K562 (cell line): ENCODE measurements at regions not wholly inside any gene's neighbourhood (a gene's known extent, or its start where the extent isn't known, plus 50 kb on each side); places are given as distances from the start of the nearest gene placed in this dataset.

ENCODE experiments used
- ATAC-seq: fragments of 200-7000 bp; cut with Tn5 transposase; 3 replicates; pipeline ENCODE4 v1.9.1; 2020; ENCODE audit warnings: moderate library complexity
- BruUV-seq: library from RNA; stranded (reverse); fragments of 400-500 nt; replicated peaks from 2 replicates; lab custom pipeline; 2021; lab: Mats Ljungman, UMichigan
- CTCF ChIA-PET: fragments of 300-600 bp; formaldehyde crosslinking; extraction: SDS; loops from one replicate; lab custom pipeline; 2021; ENCODE audit warnings: low intra/inter-chr PET ratio; lab: Yijun Ruan, JAX
- POLR2A ChIA-PET: fragments of 300-600, 350-650 bp; sonication (Branson Sonifier 250); formaldehyde crosslinking; extraction: SDS; loops from one replicate; lab custom pipeline; 2021; ENCODE audit warnings: antibody characterized with exemption, inconsistent platforms; lab: Yijun Ruan, JAX
- DNase-seq, 4 experiments: peaks; one replicate each; pipeline versions ENCODE4 v3.0.0 to v3.0.0-alpha.2; 2011 to 2018; ENCODE audit warnings: low spot score in 3 of 4, mixed read lengths in 3 of 4; ENCODE audit errors: extremely low read depth in 1 of 4
- FAIRE-seq: peaks from 2 replicates; lab custom pipeline; 2011; peaks lifted over from hg19 to GRCh38; lab: Jason Lieb, UNC
- H2AFZ ChIP-seq: 2 replicates; pipeline ENCODE4 v1.6.0; 2011; ENCODE audit warnings: low read depth, low read length, control low read depth, inconsistent platforms
- H3K27ac ChIP-seq: fragments of 200-600 bp; 3 replicates; pipeline ENCODE4 v1.8.0; 2011; ENCODE audit warnings: low read depth, mild to moderate bottlenecking, control low read depth, inconsistent platforms, low read length, moderate library complexity, mixed read lengths; ENCODE audit errors: extremely low read depth
- H3K27me3 ChIP-seq, 2 experiments: fragments of 300-600 bp in 1 of 2; 2 replicates in 1 of 2; 3 replicates in 1 of 2; pipeline versions ENCODE4 v1.6.0 to v1.8.0; 2011; ENCODE audit warnings: inconsistent platforms in 2 of 2, low read length in 2 of 2, mild to moderate bottlenecking in 1 of 2, mixed read lengths in 1 of 2, moderate library complexity in 1 of 2; ENCODE audit not compliant: control insufficient read depth in 2 of 2, insufficient read depth in 2 of 2
- H3K36me3 ChIP-seq: fragments of 300-600 bp; 3 replicates; pipeline ENCODE4 v1.8.0; 2011; ENCODE audit warnings: mild to moderate bottlenecking, low read length, inconsistent platforms; ENCODE audit not compliant: control insufficient read depth, insufficient read depth
- H3K4me1 ChIP-seq, 2 experiments: fragments of 200-600 bp in 1 of 2; replicated peaks in 1 of 2; 2 replicates in 1 of 2; 3 replicates in 1 of 2; pipeline versions ENCODE4 v1.5.1 to v1.8.0; 2011; ENCODE audit warnings: inconsistent platforms in 2 of 2, low read length in 2 of 2, mild to moderate bottlenecking in 1 of 2, mixed read lengths in 1 of 2, moderate library complexity in 1 of 2; ENCODE audit not compliant: control insufficient read depth in 2 of 2, insufficient read depth in 2 of 2
- H3K4me2 ChIP-seq: 2 replicates; pipeline ENCODE4 v1.6.1; 2011; ENCODE audit warnings: low read length, control low read depth, inconsistent platforms, mixed read lengths; ENCODE audit not compliant: insufficient read depth
- H3K4me3 ChIP-seq: fragments of 200-600 bp; sonication (generic), shearing (Covaris generic); 2 replicates; pipeline ENCODE4 v1.5.1; 2016; ENCODE audit warnings: control low read depth, inconsistent platforms
- H3K79me2 ChIP-seq: fragments of 200-600 bp; 3 replicates; pipeline ENCODE4 v1.8.0; 2011; ENCODE audit warnings: low read length, inconsistent platforms; ENCODE audit not compliant: control insufficient read depth, insufficient read depth
- H3K9ac ChIP-seq, 2 experiments: 2 replicates each; pipeline versions ENCODE4 v1.6.0 to v1.6.1; 2011; ENCODE audit warnings: low read depth in 2 of 2, low read length in 2 of 2, control low read depth in 1 of 2, inconsistent platforms in 1 of 2, mild to moderate bottlenecking in 1 of 2, mixed read lengths in 1 of 2; ENCODE audit not compliant: insufficient read depth in 1 of 2
- H3K9me1 ChIP-seq: one replicate; pipeline ENCODE4 v1.6.0; 2011; ENCODE audit warnings: inconsistent platforms, mild to moderate bottlenecking, low read length, moderate library complexity; ENCODE audit not compliant: control insufficient read depth, insufficient read depth
- H3K9me3 ChIP-seq: replicated peaks from 2 replicates; pipeline ENCODE4 v1.5.1; 2011; ENCODE audit warnings: low read depth, low read length, inconsistent platforms; ENCODE audit not compliant: control insufficient read depth, insufficient read depth
- H4K20me1 ChIP-seq: replicated peaks from 2 replicates; pipeline ENCODE4 v1.6.1; 2011; ENCODE audit warnings: low read length, inconsistent platforms, mixed read lengths; ENCODE audit not compliant: control insufficient read depth, insufficient read depth
- DPF2 ChIP-seq: fragments of 450-650 bp; IDR thresholded peaks from 2 replicates; pipeline ENCODE4 v1.6.1; 2016
- MAFF ChIP-seq: IDR thresholded peaks from 2 replicates; pipeline ENCODE4 v1.6.1; 2012; ENCODE audit warnings: low read length, improper control_type of control experiment
- MEF2D ChIP-seq: conservative IDR thresholded peaks from 2 replicates; pipeline ENCODE4 v1.6.1; 2016; ENCODE audit warnings: low read depth, missing genetic modification characterization, missing compliant biosample characterization
- RAD21 ChIP-seq, 2 experiments: fragments of 250-450 bp in 1 of 2; fragments of 450-650 bp in 1 of 2; sonication (Bioruptor Pico) in 1 of 2; formaldehyde crosslinking in 1 of 2; IDR thresholded peaks in 1 of 2; conservative IDR thresholded peaks in 1 of 2; 2 replicates each; pipeline versions ENCODE4 v1.4.0 to v1.8.0; 2020 to 2022; ENCODE audit warnings: mild to moderate bottlenecking in 2 of 2, moderate library complexity in 1 of 2
- RHOXF2B ChIP-seq: fragments of 250-450 bp; sonication (Bioruptor Pico); conservative IDR thresholded peaks from 2 replicates; pipeline ENCODE4 v1.5.1; 2021
- SIN3B ChIP-seq: fragments of 450-650 bp; IDR thresholded peaks from 2 replicates; pipeline ENCODE4 v1.6.1; 2017; ENCODE audit warnings: low read depth, mild to moderate bottlenecking, moderate library complexity
- SMAD4 ChIP-seq: fragments of 250-450 bp; sonication (Bioruptor Pico); conservative IDR thresholded peaks from 2 replicates; pipeline ENCODE4 v1.8.0; 2021; ENCODE audit warnings: inconsistent platforms, mild to moderate bottlenecking, moderate library complexity
- SMARCB1 ChIP-seq: IDR thresholded peaks from 2 replicates; pipeline ENCODE4 v1.6.1; 2011; ENCODE audit warnings: improper control_type of control experiment, low read depth; ENCODE audit not compliant: insufficient read length
- TAF9B ChIP-seq: fragments of 450-650 bp; IDR thresholded peaks from 2 replicates; pipeline ENCODE4 v1.6.1; 2018; ENCODE audit warnings: mild to moderate bottlenecking; ENCODE audit not compliant: partially characterized antibody
- ZNF668 ChIP-seq: fragments of 250-450 bp; sonication (Bioruptor Pico); IDR thresholded peaks from 2 replicates; pipeline ENCODE4 v1.8.0; 2022; ENCODE audit warnings: mild to moderate bottlenecking, inconsistent platforms
- ZNF696 ChIP-seq: fragments of 250-450 bp; sonication (Bioruptor Pico); conservative IDR thresholded peaks from 2 replicates; pipeline ENCODE4 v1.4.0; 2020; ENCODE audit warnings: mild to moderate bottlenecking, moderate library complexity
- ZNF699 ChIP-seq: fragments of 250-450 bp; sonication (Bioruptor Pico); IDR thresholded peaks from 2 replicates; pipeline ENCODE4 v1.8.0; 2021; ENCODE audit warnings: mild to moderate bottlenecking, moderate library complexity; ENCODE audit not compliant: insufficient replicate concordance
- WGBS: fragments of 100-300 bp; shearing (Covaris generic); methylation state at CpG from one replicate; pipeline ENCODE4 v1.1.6; 2016; ENCODE audit warnings: low coverage, mixed read lengths; ENCODE audit not compliant: insufficient coverage; ENCODE audit errors: missing lambda C conversion rate; 5-methylcytosine and 5-hydroxymethylcytosine counted together
- in situ Hi-C: fragments of 300-500 bp; cut with MboI; formaldehyde crosslinking; loops from 4 replicates; pipeline ENCODE4 v1.15.0; 2018; ENCODE audit warnings: inconsistent platforms, mixed read lengths
- intact Hi-C: fragments of 100-400 bp; cut with micrococcal nuclease; formaldehyde crosslinking; loops from 2 replicates; pipeline ENCODE4 v1.14.2; 2022
- TF ChIP-seq, protein P1 (sequence below): fragments of 450-650 bp; IDR thresholded peaks from 2 replicates; pipeline ENCODE4 v1.6.1; 2016; ENCODE audit warnings: mild to moderate bottlenecking

DNA sequence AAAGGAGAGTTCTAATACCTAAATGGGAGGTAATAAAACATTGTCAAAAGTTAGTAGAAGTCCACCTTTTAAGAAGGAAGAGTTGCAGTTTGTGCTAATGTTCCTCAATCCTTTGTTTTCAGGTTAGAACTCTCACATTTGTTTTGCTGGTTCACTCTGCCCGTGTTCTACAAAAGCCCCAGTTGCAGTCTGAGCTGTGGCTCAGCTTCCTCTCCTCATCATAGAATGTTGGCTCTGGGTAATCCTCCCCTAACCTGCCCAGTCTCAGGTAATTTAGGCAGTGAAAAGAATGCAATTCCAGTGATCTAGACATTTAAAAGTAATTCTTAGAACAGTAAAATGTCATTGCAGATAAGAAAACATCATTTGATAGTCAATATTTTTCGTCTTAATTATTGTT is 1410.4 kb upstream of the ZEB2 start:
- Histone ChIP-seq H3K9me1 (no peaks in the 10 kb centered on the region), H3K9me3 (no peaks in the 10 kb centered on the region), H4K20me1 (no peaks in the 10 kb centered on the region), H3K27me3 (no peaks in the 10 kb centered on the region), H3K36me3 (no peaks in the 10 kb centered on the region), H3K4me3 (no peak overlapping the region), H2AFZ (no peak overlapping the region), H3K4me1 (no peaks in the 10 kb centered on the region), H3K27ac (no peak overlapping the region), H3K9ac (no peak overlapping the region), H3K79me2 (no peaks in the 10 kb centered on the region), H3K4me2 (no peak overlapping the region)
- ATAC-seq = no peak
- intact Hi-C loops = no loop called here
- ChIA-PET POLR2A (no interaction called here), CTCF (no interaction called here)
- no peak for FAIRE-seq
- DNase-seq = no peak
- no TSS peak for BruUV-seq
- in situ Hi-C loops = no loop called here
- WGBS = 11% methylated on average over 2 of the region's 2 CpGs
- TF ChIP-seq RHOXF2B (no peak), SIN3B (no peak), TAF9B (no peak), MAFF (no peak), MEF2D (tag) (no peak), ZNF668 (CRISPR knock-in tag) (no peak), SMAD4 (CRISPR knock-in tag) (no peak), ZNF696 (CRISPR knock-in tag) (no peak), ZNF699 (CRISPR knock-in tag) (no peak), DPF2 (no peak), SMARCB1 (no peak), RAD21 (CRISPR knock-in tag; conservative IDR thresholded peaks at IDR 0.05 in 1 of 2, IDR thresholded peaks at IDR 0.05 in 1 of 2) (no peak)
- TF ChIP-seq, protein P1, sequence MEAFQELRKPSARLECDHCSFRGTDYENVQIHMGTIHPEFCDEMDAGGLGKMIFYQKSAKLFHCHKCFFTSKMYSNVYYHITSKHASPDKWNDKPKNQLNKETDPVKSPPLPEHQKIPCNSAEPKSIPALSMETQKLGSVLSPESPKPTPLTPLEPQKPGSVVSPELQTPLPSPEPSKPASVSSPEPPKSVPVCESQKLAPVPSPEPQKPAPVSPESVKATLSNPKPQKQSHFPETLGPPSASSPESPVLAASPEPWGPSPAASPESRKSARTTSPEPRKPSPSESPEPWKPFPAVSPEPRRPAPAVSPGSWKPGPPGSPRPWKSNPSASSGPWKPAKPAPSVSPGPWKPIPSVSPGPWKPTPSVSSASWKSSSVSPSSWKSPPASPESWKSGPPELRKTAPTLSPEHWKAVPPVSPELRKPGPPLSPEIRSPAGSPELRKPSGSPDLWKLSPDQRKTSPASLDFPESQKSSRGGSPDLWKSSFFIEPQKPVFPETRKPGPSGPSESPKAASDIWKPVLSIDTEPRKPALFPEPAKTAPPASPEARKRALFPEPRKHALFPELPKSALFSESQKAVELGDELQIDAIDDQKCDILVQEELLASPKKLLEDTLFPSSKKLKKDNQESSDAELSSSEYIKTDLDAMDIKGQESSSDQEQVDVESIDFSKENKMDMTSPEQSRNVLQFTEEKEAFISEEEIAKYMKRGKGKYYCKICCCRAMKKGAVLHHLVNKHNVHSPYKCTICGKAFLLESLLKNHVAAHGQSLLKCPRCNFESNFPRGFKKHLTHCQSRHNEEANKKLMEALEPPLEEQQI = no peak
